Endothelial cell of umbilical vein (primary cell): ENCODE measurements at regions not wholly inside any gene's neighbourhood (a gene's known extent, or its start where the extent isn't known, plus 50 kb on each side); places are given as distances from the start of the nearest gene placed in this dataset.

ENCODE experiments used
- CTCF ChIP-seq, 2 donors: IDR thresholded peaks; 1 replicate in 1 of 2; 2 replicates in 1 of 2; pipeline ENCODE4 v1.5.1; 2011; ENCODE audit warnings: low read length in 2 of 2, mild to moderate bottlenecking in 2 of 2, moderate library complexity in 2 of 2, control low read depth in 1 of 2, inconsistent platforms in 1 of 2, low read depth in 1 of 2; ENCODE audit not compliant: insufficient read depth in 1 of 2; ENCODE audit errors: extremely low read depth in 1 of 2
- EZH2 ChIP-seq: IDR thresholded peaks from 2 replicates; pipeline ENCODE4 v1.6.1; 2012; ENCODE audit warnings: borderline replicate concordance, low read depth, mild to moderate bottlenecking, moderate library complexity, low read length, inconsistent platforms; ENCODE audit not compliant: severe bottlenecking
- FOS ChIP-seq: IDR thresholded peaks from 2 replicates; pipeline ENCODE4 v1.6.1; 2011; ENCODE audit warnings: mild to moderate bottlenecking, low read length, moderate library complexity, borderline replicate concordance; ENCODE audit not compliant: insufficient read depth
- GATA2 ChIP-seq: IDR thresholded peaks from 2 replicates; pipeline ENCODE4 v1.7.0; 2011; ENCODE audit warnings: low read depth, mild to moderate bottlenecking, moderate library complexity, mixed read lengths, low read length; ENCODE audit not compliant: insufficient read length, insufficient read depth
- JUN ChIP-seq: IDR thresholded peaks from 2 replicates; pipeline ENCODE4 v1.6.1; 2011; ENCODE audit warnings: borderline replicate concordance, low read depth; ENCODE audit not compliant: insufficient read length, insufficient read depth
- MAX ChIP-seq: IDR thresholded peaks from 2 replicates; pipeline ENCODE4 v1.6.1; 2011; ENCODE audit not compliant: insufficient read depth, insufficient read length
- POLR2A ChIP-seq: IDR thresholded peaks from 2 replicates; pipeline ENCODE4 v1.6.1; 2012; ENCODE audit warnings: low read depth, mild to moderate bottlenecking, control low read depth, low read length
- POLR2AphosphoS5 ChIP-seq: IDR thresholded peaks from 2 replicates; pipeline ENCODE4 v1.6.1; 2012; ENCODE audit warnings: low read depth, mild to moderate bottlenecking, control low read depth, low read length, moderate library complexity; ENCODE audit not compliant: insufficient read depth

- TF ChIP-seq EZH2: no peak
- TF ChIP-seq CTCF (IDR thresholded peaks at IDR 0.05; ENCODE audit: extremely low read depth in 1 of 2, insufficient read depth in 1 of 2, low read depth in 1 of 2, low read length in 2 of 2): no peak
- no peak for TF ChIP-seq POLR2A
- TF ChIP-seq FOS: no peak
- no peak for TF ChIP-seq JUN
- TF ChIP-seq MAX: no peak
- no peak for TF ChIP-seq POLR2AphosphoS5
- TF ChIP-seq GATA2: no peak
Measured at GRCh38 chr6:56891754-56892153, 63.2 kb upstream of the BEND6 start.
